ENCODE measurements at regions not wholly inside any gene's neighbourhood (a gene's known extent, or its start where the extent isn't known, plus 50 kb on each side); places are given as distances from the start of the nearest gene placed in this dataset.

- DNase-seq = no peak
Observed at GRCh38 chr4:156217236-156217635, 263.6 kb upstream of the CTSO start.

GRCh38 chr4:156201050-156201449 is 247.4 kb upstream of the CTSO start:
- no peak for DNase-seq

GRCh38 chr4:156198511-156198910 is 244.8 kb upstream of the CTSO start:
- DNase-seq = no peak

- no peak for DNase-seq
Observed at GRCh38 chr4:156197216-156197615, 243.6 kb upstream of the CTSO start.

- no peak for DNase-seq
Observed at GRCh38 chr4:156196722-156197121, 243.1 kb upstream of the CTSO start.

GRCh38 chr4:156195914-156196313 is 242.2 kb upstream of the CTSO start:
- no peak for DNase-seq

DNA sequence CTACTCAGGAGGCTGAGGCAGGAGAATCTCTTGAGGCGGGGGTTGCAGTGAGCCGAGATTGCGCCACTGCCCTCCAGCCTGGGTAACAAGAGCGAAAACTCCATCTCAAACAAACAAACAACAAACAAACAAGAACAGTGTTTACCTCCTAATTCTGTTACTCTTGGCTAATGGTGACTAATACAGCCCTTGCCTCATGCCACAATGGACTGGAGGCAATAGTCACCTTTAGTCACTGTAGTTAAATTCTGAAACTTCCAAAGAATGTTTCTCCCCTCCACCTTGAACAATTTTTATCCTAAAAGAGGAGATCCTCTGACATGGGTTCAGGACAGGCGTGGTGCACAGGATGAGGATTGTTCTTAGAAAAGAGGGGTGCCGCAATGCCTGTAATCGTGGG is 241.2 kb upstream of the CTSO start:
- DNase-seq = no peak

DNA sequence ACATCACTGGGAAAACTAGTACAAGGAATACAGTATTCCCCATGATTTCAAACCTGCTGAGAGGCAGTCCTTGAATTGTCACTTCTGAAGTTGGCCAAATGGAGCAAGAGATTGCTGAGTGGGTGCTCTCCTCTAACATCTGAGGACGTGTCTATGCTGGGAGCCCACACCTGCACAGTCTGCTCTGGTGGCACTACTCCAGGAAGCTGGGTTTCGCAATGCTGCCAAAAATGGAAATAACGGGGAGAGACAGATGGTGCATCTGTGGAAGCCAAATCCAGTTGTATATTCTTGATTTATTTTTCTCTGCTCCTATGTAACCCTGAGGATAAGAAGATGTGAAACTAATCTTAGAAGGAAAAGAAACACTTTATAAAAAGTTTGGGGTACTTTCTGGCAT is 240.1 kb upstream of the CTSO start:
- peak; percentile 29 for DNase-seq

DNA sequence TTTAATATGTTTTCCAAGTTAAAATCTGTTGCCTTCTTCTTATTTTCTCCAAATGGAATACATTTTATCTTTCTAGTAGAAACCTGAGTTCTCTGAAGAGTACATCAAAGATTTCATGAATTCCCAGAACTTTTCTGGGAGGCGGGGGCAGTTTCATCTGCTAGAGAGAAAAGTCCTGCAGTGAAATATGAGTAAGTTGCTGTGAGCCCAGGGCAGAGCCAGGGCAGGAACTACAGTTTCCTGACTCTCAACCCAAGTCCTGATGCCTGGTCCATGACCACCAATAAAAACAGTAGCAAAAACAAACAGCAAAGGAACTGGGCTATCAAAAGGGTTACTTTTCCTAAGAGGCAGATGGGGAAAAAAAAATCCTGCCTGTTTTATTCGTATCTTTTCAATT is 239.4 kb upstream of the CTSO start:
- no peak for DNase-seq

GRCh38 chr4:156192033-156192432 is 238.4 kb upstream of the CTSO start:
- DNase-seq = no peak

- DNase-seq = no peak
Observed at GRCh38 chr4:156191044-156191781, 237.5 kb upstream of the CTSO start.

GRCh38 chr4:156190615-156191014 is 236.9 kb upstream of the CTSO start:
- no peak for DNase-seq

DNA sequence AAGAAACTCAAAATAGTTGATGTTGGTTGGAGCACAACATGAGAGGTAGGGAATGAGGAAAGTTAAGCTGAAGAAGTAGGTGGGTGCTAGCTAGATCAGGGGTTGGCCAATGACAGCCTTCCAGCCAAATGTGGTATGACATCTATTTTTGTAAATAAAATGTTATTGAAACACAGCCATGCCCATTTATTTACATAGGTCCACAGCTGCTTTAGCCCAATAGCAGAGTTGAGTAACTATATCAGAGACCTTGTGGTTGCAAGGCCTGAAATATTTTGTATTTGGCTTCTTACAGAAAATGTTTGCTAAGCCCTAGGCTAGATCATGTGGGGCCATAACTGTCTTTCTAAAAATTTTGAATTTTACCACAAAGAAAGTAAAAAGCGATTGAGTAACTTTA is 234.9 kb upstream of the CTSO start:
- no peak for DNase-seq

DNA sequence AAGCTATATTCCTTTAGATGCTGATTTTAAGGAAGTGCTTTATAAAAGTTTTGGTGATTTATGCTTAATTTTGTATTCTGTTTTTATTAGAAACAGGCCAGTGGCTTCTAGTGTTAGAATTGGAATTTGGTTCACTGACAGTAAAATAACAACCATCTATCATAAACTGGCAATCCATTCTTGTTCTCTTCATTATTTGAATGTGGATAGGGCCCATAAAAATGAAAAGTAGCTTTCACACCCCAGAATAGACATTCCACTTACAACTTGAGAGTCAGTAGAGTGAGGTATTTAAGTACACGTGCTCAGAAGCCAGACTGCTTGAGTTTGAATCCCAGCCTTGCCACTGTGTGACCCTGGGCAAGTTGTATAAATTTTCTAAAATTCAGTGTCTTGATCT is 232.4 kb upstream of the CTSO start:
- no peak for DNase-seq

GRCh38 chr4:156185514-156186055 is 231.9 kb upstream of the CTSO start:
- no peak for DNase-seq

DNA sequence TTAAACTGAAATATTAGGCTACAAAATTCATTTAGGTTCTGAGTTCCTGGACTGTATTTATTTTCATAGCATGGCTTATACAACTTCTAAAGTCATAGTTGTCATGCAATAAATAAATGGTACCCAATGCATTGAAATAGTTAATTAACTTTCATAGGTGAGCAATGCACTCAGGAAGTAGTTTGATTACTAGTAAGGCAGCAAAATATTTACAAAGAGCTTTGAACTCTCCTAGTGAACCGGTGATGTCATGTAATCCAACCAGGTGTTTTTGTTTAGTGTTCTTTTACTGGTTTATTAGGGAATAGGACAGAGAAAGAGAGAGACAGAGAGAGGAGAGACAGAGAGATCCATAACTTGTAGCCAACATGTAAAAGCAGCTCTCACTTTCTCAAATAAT is 228.6 kb upstream of the CTSO start:
- no peak for DNase-seq

DNA sequence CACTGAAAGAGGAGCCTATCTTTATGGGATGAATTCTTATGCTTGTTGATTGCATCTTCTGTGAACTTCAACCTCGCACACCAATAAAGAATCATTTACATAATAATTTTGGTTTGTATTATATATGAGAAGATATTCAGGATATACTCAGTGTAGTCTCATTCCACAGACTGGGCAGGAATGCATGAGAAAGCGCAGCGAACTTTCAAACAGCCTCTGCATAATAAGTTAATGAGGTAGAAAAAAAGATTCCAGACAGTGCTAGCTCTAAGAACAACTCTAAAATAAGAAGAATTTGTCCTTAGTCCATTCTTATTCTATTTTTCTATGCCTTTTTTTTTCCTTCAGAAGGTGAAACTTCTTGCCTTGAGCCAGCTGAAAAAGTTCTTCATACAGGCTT is 224.3 kb upstream of the CTSO start:
- DNase-seq = no peak

GRCh38 chr4:156176896-156177295 is 223.2 kb upstream of the CTSO start:
- DNase-seq = no peak

DNA sequence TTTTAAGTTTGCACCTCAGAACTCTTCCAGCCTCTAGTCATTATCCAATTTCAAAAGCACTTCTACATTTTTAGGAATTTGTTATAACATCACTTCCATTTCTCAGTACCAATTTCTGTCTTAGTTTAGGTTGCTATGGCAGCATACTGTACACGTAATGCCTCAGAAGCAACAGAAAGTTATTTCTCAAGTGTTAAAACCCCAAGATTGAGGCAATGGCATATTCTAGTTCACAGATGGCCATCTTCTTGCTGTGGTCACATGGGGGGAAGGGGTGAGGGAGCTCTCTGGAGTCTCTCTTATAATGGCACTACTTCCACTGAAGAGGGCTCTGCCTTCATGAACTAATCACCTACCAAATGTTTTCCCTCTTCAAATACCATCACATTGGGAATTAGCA is 220.3 kb upstream of the CTSO start:
- DNase-seq = no peak

GRCh38 chr4:156173486-156173885 is 219.8 kb upstream of the CTSO start:
- no peak for DNase-seq

- DNase-seq = no peak
Observed at GRCh38 chr4:156169861-156170260, 216.2 kb upstream of the CTSO start.

- no peak for DNase-seq
Observed at GRCh38 chr4:156169011-156169410, 215.3 kb upstream of the CTSO start.

GRCh38 chr4:156168288-156168687 is 214.6 kb upstream of the CTSO start:
- no peak for DNase-seq

DNA sequence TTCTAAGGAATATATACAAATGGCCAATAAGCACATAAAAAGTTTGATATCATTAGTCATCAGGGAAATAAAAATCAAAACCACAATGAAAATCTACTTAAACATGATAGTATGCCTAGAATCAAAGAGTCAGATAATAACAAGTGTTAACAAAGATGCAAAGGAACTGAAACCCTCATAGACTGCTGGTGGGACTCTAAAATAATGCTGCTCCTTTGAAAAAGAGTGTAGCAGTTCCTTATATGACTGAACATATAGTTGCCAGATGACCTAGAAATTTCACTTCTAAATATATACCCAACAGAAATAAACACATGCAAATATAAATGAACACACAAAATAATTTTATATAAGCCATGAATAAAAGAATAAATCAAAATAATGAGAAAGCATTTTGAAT is 205.1 kb upstream of the CTSO start:
- DNase-seq = no peak

DNA sequence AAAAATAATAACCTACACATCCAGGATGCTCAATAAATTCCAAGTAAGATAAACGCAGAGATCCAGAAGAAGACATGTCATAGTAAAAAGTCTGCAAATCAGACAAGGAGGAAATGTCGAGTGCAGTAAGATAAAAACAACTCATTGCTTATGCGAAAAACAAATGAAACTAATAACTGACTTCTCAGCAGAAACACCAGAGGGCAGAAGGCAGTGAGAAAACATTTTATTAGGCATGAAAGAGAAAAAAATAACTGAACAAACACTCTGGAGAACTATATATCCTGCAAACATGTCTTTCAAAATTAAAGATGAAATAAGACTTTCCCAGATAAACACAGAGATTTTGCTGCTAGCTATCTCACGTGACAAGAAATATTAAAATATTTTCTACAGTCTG is 201.3 kb upstream of the CTSO start:
- DNase-seq = no peak

All from NCI-H1105 (cell line).